SIG-M5 treated with dmso at 0.1 percent for 504 hours (cell line): ENCODE measurements at regions not wholly inside any gene's neighbourhood (a gene's known extent, or its start where the extent isn't known, plus 50 kb on each side); places are given as distances from the start of the nearest gene placed in this dataset.
"Not testable (repeated sequence)": the region's sequence is repeated elsewhere in the genome, so short reads cannot be mapped to it uniquely, and the experiment has no call there.

ENCODE experiments used
- DNase-seq: peaks from one replicate; lab custom pipeline; 2025; ENCODE audit not compliant: unreplicated experiment; lab: John Stamatoyannopoulos, UW

- peak; percentile 86 for DNase-seq
Measured at GRCh38 chr1:96559707-96560596, 161.6 kb upstream of the PTBP2 start.

- DNase-seq = no peak
Measured at GRCh38 chr1:96562094-96562493, 159.5 kb upstream of the PTBP2 start.

GRCh38 chr1:96564401-96564800 is 157.2 kb upstream of the PTBP2 start:
- not testable (repeated sequence) for DNase-seq

- peak; percentile 66 for DNase-seq
Measured at GRCh38 chr1:96565546-96565945, 156.0 kb upstream of the PTBP2 start.

- no peak for DNase-seq
Measured at GRCh38 chr1:96568639-96569038, 152.9 kb upstream of the PTBP2 start.

GRCh38 chr1:96569288-96569687 is 152.3 kb upstream of the PTBP2 start:
- DNase-seq = no peak

GRCh38 chr1:96579636-96580035 is 141.9 kb upstream of the PTBP2 start:
- DNase-seq = no peak

GRCh38 chr1:96580920-96581319 is 140.7 kb upstream of the PTBP2 start:
- DNase-seq = no peak

- DNase-seq = no peak
Measured at GRCh38 chr1:96581772-96582171, 139.8 kb upstream of the PTBP2 start.

GRCh38 chr1:96583903-96584302 is 137.7 kb upstream of the PTBP2 start:
- DNase-seq = no peak

GRCh38 chr1:96587222-96587621 is 134.4 kb upstream of the PTBP2 start:
- DNase-seq = no peak

- DNase-seq = no peak
Measured at GRCh38 chr1:96588416-96588995, 133.1 kb upstream of the PTBP2 start.

- not testable (repeated sequence) for DNase-seq
Measured at GRCh38 chr1:96595530-96595929, 126.1 kb upstream of the PTBP2 start.

- peak; percentile 26 for DNase-seq
Measured at GRCh38 chr1:96596226-96596922, 125.2 kb upstream of the PTBP2 start.

GRCh38 chr1:96597218-96597617 is 124.4 kb upstream of the PTBP2 start:
- DNase-seq = no peak

- DNase-seq = no peak
Measured at GRCh38 chr1:96598416-96599168, 123.0 kb upstream of the PTBP2 start.

GRCh38 chr1:96604620-96605019 is 117.0 kb upstream of the PTBP2 start:
- not testable (repeated sequence) for DNase-seq

- not testable (repeated sequence) for DNase-seq
Measured at GRCh38 chr1:96617375-96617774, 104.2 kb upstream of the PTBP2 start.

GRCh38 chr1:96632045-96632664 is 89.4 kb upstream of the PTBP2 start:
- no peak for DNase-seq

GRCh38 chr1:96633695-96634094 is 87.9 kb upstream of the PTBP2 start:
- no peak for DNase-seq

GRCh38 chr1:96634883-96635282 is 86.7 kb upstream of the PTBP2 start:
- no peak for DNase-seq
